ENCODE measurements at regions not wholly inside any gene's neighbourhood (a gene's known extent, or its start where the extent isn't known, plus 50 kb on each side); places are given as distances from the start of the nearest gene placed in this dataset.

- Histone ChIP-seq H3K36me3 (ENCODE audit: control insufficient read depth in 4 of 4, insufficient read depth in 4 of 4, low read length in 4 of 4) (no peaks in the 10 kb centered on the region), H3K27ac (ENCODE audit: low read depth in 1 of 2, low read length in 1 of 2) (no peak overlapping the region), H3K4me1 (ENCODE audit: control insufficient read depth in 5 of 5, insufficient read depth in 5 of 5, low read length in 5 of 5) (no peaks in the 10 kb centered on the region), H3K9me3 (ENCODE audit: control insufficient read depth in 4 of 4, insufficient read depth in 3 of 4, low read length in 3 of 4) (no peaks in the 10 kb centered on the region), H3K4me3 (no peak overlapping the region), H3K27me3 (ENCODE audit: control insufficient read depth in 3 of 3, insufficient read depth in 3 of 3, low read length in 2 of 3) (no peaks in the 10 kb centered on the region), H3K9ac (ENCODE audit: insufficient read depth in 1 of 2, low read length in 2 of 2) (no peak overlapping the region)
- no peak for TF ChIP-seq CTCF (IDR thresholded peaks at IDR 0.05; ENCODE audit: control extremely low read depth, extremely low read depth)
- 75 to 94% methylated on average over 2 of the region's 2 CpGs for WGBS, 2 donors
- DNase-seq (no peak), ATAC-seq (ENCODE audit: insufficient read depth, low FRiP score) (no peak)
Observed at GRCh38 chr11:79661373-79661772, 220.5 kb upstream of the TENM4 start.

GRCh38 chr11:79648766-79649520 lies 208.1 kb upstream of the TENM4 start:
- ATAC-seq (ENCODE audit: insufficient read depth, low FRiP score) = no peak
- Histone ChIP-seq H3K9me3 (ENCODE audit: control insufficient read depth in 4 of 4, insufficient read depth in 3 of 4, low read length in 3 of 4) (peaks cover 0 to 1% (median 0%) of the 10 kb centered on the region in 4 donors), H3K36me3 (ENCODE audit: control insufficient read depth in 4 of 4, insufficient read depth in 4 of 4, low read length in 4 of 4) (no peaks in the 10 kb centered on the region), H3K27ac (ENCODE audit: low read depth in 1 of 2, low read length in 1 of 2) (no peak overlapping the region), H3K9ac (ENCODE audit: insufficient read depth in 1 of 2, low read length in 2 of 2) (no peak overlapping the region), H3K4me1 (ENCODE audit: control insufficient read depth in 5 of 5, insufficient read depth in 5 of 5, low read length in 5 of 5) (no peaks in the 10 kb centered on the region), H3K27me3 (ENCODE audit: control insufficient read depth in 3 of 3, insufficient read depth in 3 of 3, low read length in 2 of 3) (peaks cover 0 to 7% (median 0%) of the 10 kb centered on the region in 3 donors), H3K4me3 (no peak overlapping the region)
- WGBS, 2 donors = 85 to 87% methylated on average over 5 of the region's 5 CpGs
- no peak for TF ChIP-seq CTCF (IDR thresholded peaks at IDR 0.05; ENCODE audit: control extremely low read depth, extremely low read depth)
- DNase-seq = no peak

GRCh38 chr11:79637219-79637618 lies 196.4 kb upstream of the TENM4 start:
- no peak overlapping the region for H3K27ac ChIP-seq (ENCODE audit: low read depth in 1 of 2, low read length in 1 of 2)
- H3K9me3 ChIP-seq (ENCODE audit: control insufficient read depth in 4 of 4, insufficient read depth in 3 of 4, low read length in 3 of 4) = no peaks in the 10 kb centered on the region
- no peaks in the 10 kb centered on the region for H3K36me3 ChIP-seq (ENCODE audit: control insufficient read depth in 4 of 4, insufficient read depth in 4 of 4, low read length in 4 of 4)
- no peaks in the 10 kb centered on the region for H3K27me3 ChIP-seq (ENCODE audit: control insufficient read depth in 3 of 3, insufficient read depth in 3 of 3, low read length in 2 of 3)
- no peak overlapping the region for H3K4me3 ChIP-seq
- H3K4me1 ChIP-seq (ENCODE audit: control insufficient read depth in 5 of 5, insufficient read depth in 5 of 5, low read length in 5 of 5) = no peaks in the 10 kb centered on the region
- DNase-seq (no peak), ATAC-seq (ENCODE audit: insufficient read depth, low FRiP score) (no peak)
- WGBS, 2 donors = 77 to 92% methylated on average over 6 of the region's 6 CpGs
- no peak overlapping the region for H3K9ac ChIP-seq (ENCODE audit: insufficient read depth in 1 of 2, low read length in 2 of 2)
- no peak for TF ChIP-seq CTCF (IDR thresholded peaks at IDR 0.05; ENCODE audit: control extremely low read depth, extremely low read depth)

GRCh38 chr11:79634905-79635304 lies 194.1 kb upstream of the TENM4 start:
- no peak for TF ChIP-seq CTCF (IDR thresholded peaks at IDR 0.05; ENCODE audit: control extremely low read depth, extremely low read depth)
- 91 to 93% methylated on average over 3 of the region's 3 CpGs for WGBS, 2 donors

More at GRCh38 chr11:79634905-79635304, 194.1 kb upstream of the TENM4 start:
- no peak for DNase-seq
- ATAC-seq (ENCODE audit: insufficient read depth, low FRiP score) = no peak
- H3K9me3 ChIP-seq (ENCODE audit: control insufficient read depth in 4 of 4, insufficient read depth in 3 of 4, low read length in 3 of 4) = no peaks in the 10 kb centered on the region
- H3K27me3 ChIP-seq (ENCODE audit: control insufficient read depth in 3 of 3, insufficient read depth in 3 of 3, low read length in 2 of 3) = no peaks in the 10 kb centered on the region
- no peak overlapping the region for H3K27ac ChIP-seq (ENCODE audit: low read depth in 1 of 2, low read length in 1 of 2)
- H3K36me3 ChIP-seq (ENCODE audit: control insufficient read depth in 4 of 4, insufficient read depth in 4 of 4, low read length in 4 of 4) = no peaks in the 10 kb centered on the region
- H3K9ac ChIP-seq (ENCODE audit: insufficient read depth in 1 of 2, low read length in 2 of 2) = no peak overlapping the region
- H3K4me3 ChIP-seq = no peak overlapping the region
- H3K4me1 ChIP-seq (ENCODE audit: control insufficient read depth in 5 of 5, insufficient read depth in 5 of 5, low read length in 5 of 5) = no peaks in the 10 kb centered on the region

Data from lung (tissue), 11 donors.